ENCODE measurements at regions not wholly inside any gene's neighbourhood (a gene's known extent, or its start where the extent isn't known, plus 50 kb on each side); places are given as distances from the start of the nearest gene placed in this dataset.
A peak's percentile ranks its signal among the peaks of the same experiment; 100 is the strongest.

- Histone ChIP-seq H3K27me3 (ENCODE audit: insufficient read depth, low read depth) (no peaks in the 10 kb centered on the region), H3K79me2 (ENCODE audit: insufficient read depth, low read depth) (no peaks in the 10 kb centered on the region), H3K36me3 (ENCODE audit: insufficient read depth) (no peaks in the 10 kb centered on the region), H3K4me1 (ENCODE audit: low read depth, poor library complexity, severe bottlenecking) (peaks cover 64% of the 10 kb centered on the region), H4K20me1 (ENCODE audit: insufficient read depth) (no peaks in the 10 kb centered on the region), H2AFZ (ENCODE audit: low read depth) (no peak overlapping the region), H3K27ac (peak overlapping the region; percentile 50; the same call in 1 of the 2 replicates), H3K9ac (no peak overlapping the region), H3K4me2 (peak overlapping the region; percentile 66), H3K4me3 (IDR thresholded peaks at IDR 0.05; ENCODE audit: insufficient read depth, low read depth, low read length) (no peak overlapping the region)
- TF ChIP-seq, protein P1, sequence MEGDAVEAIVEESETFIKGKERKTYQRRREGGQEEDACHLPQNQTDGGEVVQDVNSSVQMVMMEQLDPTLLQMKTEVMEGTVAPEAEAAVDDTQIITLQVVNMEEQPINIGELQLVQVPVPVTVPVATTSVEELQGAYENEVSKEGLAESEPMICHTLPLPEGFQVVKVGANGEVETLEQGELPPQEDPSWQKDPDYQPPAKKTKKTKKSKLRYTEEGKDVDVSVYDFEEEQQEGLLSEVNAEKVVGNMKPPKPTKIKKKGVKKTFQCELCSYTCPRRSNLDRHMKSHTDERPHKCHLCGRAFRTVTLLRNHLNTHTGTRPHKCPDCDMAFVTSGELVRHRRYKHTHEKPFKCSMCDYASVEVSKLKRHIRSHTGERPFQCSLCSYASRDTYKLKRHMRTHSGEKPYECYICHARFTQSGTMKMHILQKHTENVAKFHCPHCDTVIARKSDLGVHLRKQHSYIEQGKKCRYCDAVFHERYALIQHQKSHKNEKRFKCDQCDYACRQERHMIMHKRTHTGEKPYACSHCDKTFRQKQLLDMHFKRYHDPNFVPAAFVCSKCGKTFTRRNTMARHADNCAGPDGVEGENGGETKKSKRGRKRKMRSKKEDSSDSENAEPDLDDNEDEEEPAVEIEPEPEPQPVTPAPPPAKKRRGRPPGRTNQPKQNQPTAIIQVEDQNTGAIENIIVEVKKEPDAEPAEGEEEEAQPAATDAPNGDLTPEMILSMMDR (conservative IDR thresholded peaks at IDR 0.05; ENCODE audit: low read depth, low read length): peak; percentile 37; the same call in 1 of the 2 replicates
Measured at GRCh38 chr4:4689694-4690440, 148.0 kb upstream of the STX18 start.

DNA sequence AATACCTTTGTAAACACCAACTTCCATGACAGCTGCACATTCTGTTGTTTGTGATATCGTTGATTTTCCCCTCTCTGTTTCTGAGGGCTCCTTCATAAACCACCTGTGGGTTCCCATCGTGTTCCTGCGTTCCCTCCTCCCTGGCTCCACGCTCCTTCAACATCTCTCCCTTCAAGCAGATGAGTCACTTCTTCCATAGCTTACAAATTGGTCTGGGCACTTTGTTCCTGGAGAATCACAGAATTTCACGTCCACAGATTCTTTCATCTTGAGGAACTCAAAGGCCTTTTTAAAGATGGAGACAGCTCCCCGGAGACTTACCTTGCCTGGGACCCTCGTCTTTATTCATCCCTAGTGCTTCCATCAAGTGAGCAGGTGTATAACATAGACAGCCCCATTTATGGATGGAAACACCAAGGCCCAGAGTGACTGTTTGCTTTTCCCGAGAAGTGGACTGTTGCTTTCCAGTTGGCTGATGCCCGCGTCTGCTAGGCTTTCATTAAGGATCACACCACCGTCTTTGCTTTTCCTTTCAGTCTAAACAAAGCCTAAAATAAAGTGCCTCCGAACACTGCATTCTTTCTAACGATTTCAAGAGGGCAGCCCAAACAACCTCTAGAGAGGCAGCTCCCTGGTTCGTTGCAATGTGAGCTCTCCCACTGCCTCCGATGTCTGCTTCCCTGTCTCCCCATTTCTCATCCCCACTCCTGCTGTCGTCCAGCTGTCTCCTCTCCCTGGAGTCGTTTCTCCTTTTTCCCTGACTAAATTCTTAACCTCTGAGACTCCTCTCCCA, 146.3 kb upstream of the STX18 start:
- TF ChIP-seq, protein P1 (conservative IDR thresholded peaks at IDR 0.05; ENCODE audit: low read depth, low read length): no peak
- Histone ChIP-seq H3K27ac (no peak overlapping the region), H2AFZ (ENCODE audit: low read depth) (no peak overlapping the region), H4K20me1 (ENCODE audit: insufficient read depth) (no peaks in the 10 kb centered on the region), H3K36me3 (ENCODE audit: insufficient read depth) (no peaks in the 10 kb centered on the region), H3K4me1 (ENCODE audit: low read depth, poor library complexity, severe bottlenecking) (peaks cover 51% of the 10 kb centered on the region), H3K79me2 (ENCODE audit: insufficient read depth, low read depth) (no peaks in the 10 kb centered on the region), H3K4me3 (IDR thresholded peaks at IDR 0.05; ENCODE audit: insufficient read depth, low read depth, low read length) (no peak overlapping the region), H3K9ac (no peak overlapping the region), H3K27me3 (ENCODE audit: insufficient read depth, low read depth) (no peaks in the 10 kb centered on the region), H3K4me2 (no peak overlapping the region)

DNA sequence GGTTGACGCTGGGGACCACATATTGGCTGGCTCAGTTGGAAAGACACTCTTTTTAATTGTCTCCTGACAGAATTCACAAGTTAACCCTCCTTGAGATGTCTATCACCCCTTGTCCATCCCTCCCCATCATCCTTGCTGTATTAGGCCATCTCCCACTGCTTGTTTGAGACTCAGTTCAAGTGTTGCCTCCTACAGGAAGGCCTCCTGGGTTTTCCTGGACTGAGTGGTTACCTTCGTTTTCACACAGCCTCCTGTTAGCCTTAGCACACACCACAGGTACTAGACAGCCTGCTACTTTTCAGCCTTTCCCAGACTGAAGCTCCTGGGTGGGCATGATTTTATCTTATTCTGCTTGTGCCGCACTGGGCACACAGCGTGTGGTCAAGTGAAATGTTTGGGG, 145.3 kb upstream of the STX18 start:
- no peak overlapping the region for H3K4me3 ChIP-seq (IDR thresholded peaks at IDR 0.05; ENCODE audit: insufficient read depth, low read depth, low read length)
- no peak overlapping the region for H3K4me2 ChIP-seq
- H3K79me2 ChIP-seq (ENCODE audit: insufficient read depth, low read depth): no peaks in the 10 kb centered on the region
- H3K27me3 ChIP-seq (ENCODE audit: insufficient read depth, low read depth): no peaks in the 10 kb centered on the region
- TF ChIP-seq, protein P1 (conservative IDR thresholded peaks at IDR 0.05; ENCODE audit: low read depth, low read length): no peak
- no peaks in the 10 kb centered on the region for H4K20me1 ChIP-seq (ENCODE audit: insufficient read depth)
- H3K36me3 ChIP-seq (ENCODE audit: insufficient read depth): no peaks in the 10 kb centered on the region
- H3K9ac ChIP-seq: no peak overlapping the region
- H2AFZ ChIP-seq (ENCODE audit: low read depth): no peak overlapping the region
- peaks cover 42% of the 10 kb centered on the region for H3K4me1 ChIP-seq (ENCODE audit: low read depth, poor library complexity, severe bottlenecking)
- no peak overlapping the region for H3K27ac ChIP-seq

DNA sequence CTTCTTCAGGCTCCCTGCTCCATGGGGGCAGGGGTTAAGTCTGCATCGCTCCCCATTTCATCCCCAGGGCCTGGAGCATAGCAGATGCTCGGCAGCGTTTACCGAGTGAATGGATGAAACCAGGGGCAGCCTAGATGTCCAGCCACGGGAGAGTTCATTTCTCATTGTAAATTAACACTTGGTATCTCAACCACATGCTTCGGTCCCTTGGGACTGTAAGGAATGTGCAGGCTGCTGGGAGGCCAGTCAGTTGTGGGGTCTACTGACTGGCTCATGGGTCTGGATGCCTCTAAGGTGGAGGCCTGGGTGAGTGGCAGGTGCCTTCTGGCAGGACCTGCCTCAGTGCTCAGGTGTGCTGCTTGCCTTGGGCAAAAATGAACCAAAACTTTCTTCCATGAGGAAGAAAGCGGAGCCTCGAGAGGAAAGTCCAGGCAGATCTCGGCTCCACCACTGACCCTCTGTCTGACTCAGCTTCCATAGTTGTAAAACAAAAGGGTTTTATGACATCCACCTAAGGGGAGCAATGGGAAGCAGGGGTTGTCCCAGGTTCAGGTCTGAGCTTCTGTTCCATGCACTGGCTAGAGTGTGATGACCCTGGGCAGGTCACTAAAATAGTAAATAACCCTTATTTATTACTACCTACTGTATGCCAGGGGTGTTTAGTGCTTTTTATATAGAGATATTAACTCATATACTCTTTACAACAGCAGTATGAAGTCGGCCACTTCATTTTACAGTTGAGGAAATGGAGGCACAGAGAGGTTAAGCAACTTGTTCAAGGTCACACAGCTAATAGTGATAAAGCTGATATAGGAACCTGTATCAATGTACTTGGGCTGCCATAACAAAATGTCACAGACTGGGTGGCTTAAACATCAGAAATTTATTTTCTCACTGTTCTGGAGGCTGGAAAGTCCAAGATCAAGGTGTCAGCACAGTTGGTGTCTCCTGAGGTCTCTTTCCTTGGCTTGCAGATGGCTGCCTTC, 144.3 kb upstream of the STX18 start:
- TF ChIP-seq, protein P1 (conservative IDR thresholded peaks at IDR 0.05; ENCODE audit: low read depth, low read length): no peak
- no peaks in the 10 kb centered on the region for H3K36me3 ChIP-seq (ENCODE audit: insufficient read depth)
- no peaks in the 10 kb centered on the region for H4K20me1 ChIP-seq (ENCODE audit: insufficient read depth)
- no peaks in the 10 kb centered on the region for H3K79me2 ChIP-seq (ENCODE audit: insufficient read depth, low read depth)
- no peaks in the 10 kb centered on the region for H3K27me3 ChIP-seq (ENCODE audit: insufficient read depth, low read depth)
- no peak overlapping the region for H3K4me3 ChIP-seq (IDR thresholded peaks at IDR 0.05; ENCODE audit: insufficient read depth, low read depth, low read length)
- H3K4me2 ChIP-seq: peak overlapping the region; percentile 39; the same call in 1 of the 2 replicates
- H3K9ac ChIP-seq: no peak overlapping the region
- H3K4me1 ChIP-seq (ENCODE audit: low read depth, poor library complexity, severe bottlenecking): peaks cover 41% of the 10 kb centered on the region
- H2AFZ ChIP-seq (ENCODE audit: low read depth): no peak overlapping the region
- no peak overlapping the region for H3K27ac ChIP-seq
